CD4-positive, alpha-beta memory T cell (primary cell): ENCODE measurements at regions not wholly inside any gene's neighbourhood (a gene's known extent, or its start where the extent isn't known, plus 50 kb on each side); places are given as distances from the start of the nearest gene placed in this dataset.

ENCODE experiments used
- CTCF ChIA-PET: fragments of 350-600 bp; sonication (Branson Sonifier 250); formaldehyde crosslinking; loops from one replicate; lab custom pipeline; 2021; ENCODE audit warnings: inconsistent platforms; ENCODE audit not compliant: partially characterized antibody; lab: Charles Lee
- POLR2A ChIA-PET: fragments of 350-600 bp; sonication (Branson Sonifier 250); formaldehyde crosslinking; loops from one replicate; lab custom pipeline; 2021; ENCODE audit not compliant: partially characterized antibody; lab: Charles Lee
- DNase-seq, 5 donors: peaks; one replicate each; pipeline versions ENCODE4 v3.0.0 to v3.0.0-alpha.2; 2020 to 2022; ENCODE audit warnings: mixed read lengths in 1 of 5
- H3K27ac ChIP-seq: one replicate; pipeline ENCODE4 v1.7.0; 2013; ENCODE audit warnings: low read depth, low read length
- H3K27me3 ChIP-seq: 2 replicates; pipeline ENCODE4 v1.7.0; 2013; ENCODE audit warnings: mild to moderate bottlenecking, low read length, moderate library complexity; ENCODE audit not compliant: insufficient read depth
- H3K36me3 ChIP-seq: 2 replicates; pipeline ENCODE4 v1.7.0; 2013; ENCODE audit warnings: mild to moderate bottlenecking, low read length, moderate library complexity; ENCODE audit not compliant: insufficient read depth
- H3K4me1 ChIP-seq: 2 replicates; pipeline ENCODE4 v1.7.0; 2013; ENCODE audit warnings: mild to moderate bottlenecking, low read length, moderate library complexity; ENCODE audit not compliant: insufficient read depth
- H3K4me3 ChIP-seq, 2 donors: one replicate each; pipeline ENCODE4 v1.7.0; 2013; ENCODE audit warnings: low read length in 2 of 2, mild to moderate bottlenecking in 1 of 2
- H3K9me3 ChIP-seq, 2 donors: one replicate each; pipeline ENCODE4 v1.7.0; 2013; ENCODE audit warnings: low read length in 2 of 2, control low read depth in 1 of 2; ENCODE audit not compliant: control insufficient read depth in 1 of 2
- H3K27ac Mint-ChIP-seq, 7 donors: one replicate each; pipeline ENCODE4 v1.8.0; 2020 to 2021; ENCODE audit warnings: mixed read lengths in 7 of 7, mild to moderate bottlenecking in 6 of 7, inconsistent platforms in 3 of 7, moderate library complexity in 3 of 7
- H3K27me3 Mint-ChIP-seq, 2 donors: one replicate each; pipeline ENCODE4 v1.8.0; 2020 to 2021; ENCODE audit warnings: mixed read lengths in 2 of 2
- H3K36me3 Mint-ChIP-seq, 2 donors: one replicate each; pipeline ENCODE4 v1.8.0; 2020 to 2021; ENCODE audit warnings: mixed read lengths in 2 of 2, inconsistent platforms in 1 of 2, mild to moderate bottlenecking in 1 of 2
- H3K4me1 Mint-ChIP-seq, 4 donors: one replicate each; pipeline ENCODE4 v1.8.0; 2020 to 2021; ENCODE audit warnings: mixed read lengths in 4 of 4, mild to moderate bottlenecking in 1 of 4
- H3K4me3 Mint-ChIP-seq, 8 donors: one replicate each; pipeline ENCODE4 v1.8.0; 2020 to 2021; ENCODE audit warnings: mixed read lengths in 8 of 8, mild to moderate bottlenecking in 7 of 8, moderate library complexity in 6 of 8, inconsistent platforms in 3 of 8
- H3K9me3 Mint-ChIP-seq, 8 donors: one replicate each; pipeline ENCODE4 v1.8.0; 2020 to 2021; ENCODE audit warnings: mixed read lengths in 8 of 8, mild to moderate bottlenecking in 5 of 8, inconsistent platforms in 3 of 8, moderate library complexity in 1 of 8
- intact Hi-C: fragments of 100-400 bp; cut with micrococcal nuclease; formaldehyde crosslinking; loops from one replicate; pipeline ENCODE4 v1.15.1; 2023

DNA sequence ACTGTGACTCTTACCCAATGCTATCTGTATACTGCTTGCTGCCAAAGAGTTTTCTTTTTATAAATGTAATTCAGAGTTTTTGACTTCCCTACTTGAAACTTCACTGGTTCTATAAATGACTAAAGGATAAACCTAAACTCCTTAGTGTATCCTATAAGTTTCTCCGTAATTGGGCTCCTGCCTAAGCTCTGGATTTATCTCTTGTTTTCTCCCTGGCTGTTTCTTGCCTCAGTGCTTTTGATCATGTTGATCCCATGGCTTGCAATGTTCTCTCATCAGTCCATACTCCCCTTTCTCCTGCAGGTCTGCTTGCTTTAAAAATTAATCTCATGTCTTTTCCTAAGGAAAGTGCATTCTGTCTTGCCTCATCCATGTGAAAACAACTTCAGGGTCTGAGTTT, 1543.1 kb upstream of the IGFBP7 start:
- Histone ChIP-seq H3K9me3 (no peaks in the 10 kb centered on the region), H3K36me3 (no peaks in the 10 kb centered on the region), H3K4me3 (no peak overlapping the region), H3K4me1 (no peaks in the 10 kb centered on the region), H3K27ac (no peak overlapping the region), H3K27me3 (no peaks in the 10 kb centered on the region)
- H3K9me3 Mint-ChIP-seq, result peaks cover 5 to 29% (median 12%) of the 10 kb centered on the region in 8 donors
- H3K27ac Mint-ChIP-seq, result no peak overlapping the region
- no peak for DNase-seq
- CTCF ChIA-PET, result no interaction called here
- no peaks in the 10 kb centered on the region for H3K4me1 Mint-ChIP-seq
- H3K4me3 Mint-ChIP-seq, result no peak overlapping the region
- intact Hi-C loops, result no loop called here
- POLR2A ChIA-PET, result no interaction called here
- H3K36me3 Mint-ChIP-seq, result no peaks in the 10 kb centered on the region
- H3K27me3 Mint-ChIP-seq, result no peaks in the 10 kb centered on the region

DNA sequence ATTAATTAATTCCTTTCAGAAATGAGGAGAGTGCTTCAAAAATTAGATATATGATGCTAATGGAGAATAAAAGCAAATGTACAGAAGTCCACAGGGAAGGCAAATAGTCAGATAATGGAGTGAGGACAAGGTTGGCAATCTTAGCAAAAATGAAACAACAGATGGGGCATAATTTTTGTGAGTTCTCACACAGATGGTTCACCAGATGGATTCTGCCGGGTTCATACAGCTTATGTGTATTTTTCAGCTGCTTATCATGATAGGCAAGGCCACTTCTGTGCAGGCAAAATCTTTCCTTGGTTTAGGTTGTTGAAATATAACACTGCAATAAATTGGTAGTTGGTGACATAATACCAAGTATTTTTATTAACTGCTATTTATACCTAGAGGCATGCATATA, 1539.0 kb upstream of the IGFBP7 start:
- no peaks in the 10 kb centered on the region for H3K36me3 ChIP-seq
- Mint-ChIP-seq H3K4me3 (no peak overlapping the region), H3K36me3 (no peaks in the 10 kb centered on the region), H3K27me3 (no peaks in the 10 kb centered on the region), H3K4me1 (no peaks in the 10 kb centered on the region), H3K9me3 (peaks cover 5 to 14% (median 7%) of the 10 kb centered on the region in 8 donors), H3K27ac (no peak overlapping the region)
- no peak overlapping the region for H3K4me3 ChIP-seq
- no peak for DNase-seq
- no peak overlapping the region for H3K27ac ChIP-seq
- CTCF ChIA-PET, result no interaction called here
- no peaks in the 10 kb centered on the region for H3K4me1 ChIP-seq
- H3K27me3 ChIP-seq, result no peaks in the 10 kb centered on the region
- H3K9me3 ChIP-seq, result no peaks in the 10 kb centered on the region
- intact Hi-C loops, result no loop called here
- POLR2A ChIA-PET, result no interaction called here

DNA sequence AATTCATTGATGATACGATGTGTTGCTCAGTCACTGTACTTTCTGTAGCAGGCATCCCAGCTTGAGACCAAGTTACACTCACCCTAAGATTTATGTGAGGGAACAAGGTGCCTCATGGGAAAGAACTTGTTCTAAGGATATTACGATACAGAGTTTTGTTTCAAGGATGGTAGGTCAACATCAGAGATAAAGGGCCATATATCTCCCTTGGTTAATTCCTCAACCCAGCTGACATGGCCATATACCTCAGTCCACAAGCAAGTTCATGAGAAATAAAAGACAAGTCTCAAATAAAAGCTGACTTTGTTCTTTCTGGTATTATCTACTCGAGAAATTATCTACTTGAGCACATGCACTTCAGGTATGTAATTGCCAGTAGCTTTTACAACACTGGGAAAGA, 1535.9 kb upstream of the IGFBP7 start:
- Histone ChIP-seq H3K9me3 (no peaks in the 10 kb centered on the region), H3K4me3 (no peak overlapping the region), H3K27ac (no peak overlapping the region), H3K27me3 (no peaks in the 10 kb centered on the region), H3K36me3 (no peaks in the 10 kb centered on the region), H3K4me1 (no peaks in the 10 kb centered on the region)
- no peak overlapping the region for H3K4me3 Mint-ChIP-seq
- no peaks in the 10 kb centered on the region for H3K27me3 Mint-ChIP-seq
- CTCF ChIA-PET, result no interaction called here
- POLR2A ChIA-PET, result no interaction called here
- peaks cover 3 to 19% (median 5%) of the 10 kb centered on the region in 8 donors for H3K9me3 Mint-ChIP-seq
- no peak overlapping the region for H3K27ac Mint-ChIP-seq
- H3K36me3 Mint-ChIP-seq, result no peaks in the 10 kb centered on the region
- intact Hi-C loops, result no loop called here
- DNase-seq, result no peak
- no peaks in the 10 kb centered on the region for H3K4me1 Mint-ChIP-seq

DNA sequence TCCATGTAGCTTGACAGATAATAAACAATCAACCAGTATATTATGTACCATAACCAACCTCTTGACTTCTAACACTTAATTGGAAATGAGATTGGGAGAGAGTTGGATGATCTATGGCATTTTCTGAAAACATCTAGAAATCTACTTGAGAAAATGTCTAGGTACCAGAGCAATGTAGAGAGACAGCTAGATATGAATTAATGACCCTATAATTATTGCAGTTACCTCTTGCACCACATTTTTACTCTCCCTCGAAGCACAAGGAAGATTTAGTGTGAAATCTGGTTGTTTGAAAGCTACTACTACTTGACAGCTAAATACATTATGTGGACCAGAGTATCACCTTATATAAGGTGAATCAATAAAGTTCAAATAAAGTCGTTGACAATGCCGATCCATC, 1534.4 kb upstream of the IGFBP7 start:
- Histone ChIP-seq H3K27me3 (no peaks in the 10 kb centered on the region), H3K36me3 (no peaks in the 10 kb centered on the region), H3K4me3 (no peak overlapping the region), H3K9me3 (no peaks in the 10 kb centered on the region), H3K27ac (no peak overlapping the region), H3K4me1 (no peaks in the 10 kb centered on the region)
- Mint-ChIP-seq H3K4me3 (no peak overlapping the region), H3K36me3 (no peaks in the 10 kb centered on the region), H3K9me3 (peaks cover 0 to 24% (median 7%) of the 10 kb centered on the region in 8 donors), H3K27ac (no peak overlapping the region), H3K4me1 (no peaks in the 10 kb centered on the region), H3K27me3 (no peaks in the 10 kb centered on the region)
- POLR2A ChIA-PET, result no interaction called here
- intact Hi-C loops, result no loop called here
- CTCF ChIA-PET, result no interaction called here
- DNase-seq, result no peak

DNA sequence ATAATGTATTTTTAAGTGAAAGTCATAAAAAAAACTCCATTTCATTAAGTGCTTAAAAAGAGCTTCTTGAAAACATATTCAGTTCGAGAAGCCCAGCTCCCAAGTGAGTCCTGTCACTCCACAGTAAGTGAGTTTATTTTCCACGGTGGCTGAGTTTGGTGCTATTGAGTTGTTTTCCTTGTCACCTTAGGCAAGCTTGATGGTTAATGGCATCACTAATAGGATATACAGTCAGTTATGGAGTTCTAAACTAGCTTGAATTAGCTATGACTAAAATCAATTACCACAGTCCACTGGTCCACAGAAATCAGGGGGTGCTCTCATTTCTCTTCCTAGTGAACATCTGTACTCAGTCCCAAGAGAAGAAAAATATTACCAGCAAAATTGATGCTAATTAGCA, 1526.2 kb upstream of the IGFBP7 start:
- DNase-seq, result no peak
- Mint-ChIP-seq H3K4me1 (no peaks in the 10 kb centered on the region), H3K4me3 (no peak overlapping the region), H3K27ac (no peak overlapping the region), H3K36me3 (no peaks in the 10 kb centered on the region), H3K27me3 (no peaks in the 10 kb centered on the region), H3K9me3 (peaks cover 0 to 30% (median 9%) of the 10 kb centered on the region in 8 donors)
- Histone ChIP-seq H3K4me3 (no peak overlapping the region), H3K9me3 (no peaks in the 10 kb centered on the region), H3K27ac (no peak overlapping the region), H3K27me3 (no peaks in the 10 kb centered on the region), H3K4me1 (no peaks in the 10 kb centered on the region), H3K36me3 (no peaks in the 10 kb centered on the region)
- intact Hi-C loops, result no loop called here
- ChIA-PET CTCF (no interaction called here), POLR2A (no interaction called here)

DNA sequence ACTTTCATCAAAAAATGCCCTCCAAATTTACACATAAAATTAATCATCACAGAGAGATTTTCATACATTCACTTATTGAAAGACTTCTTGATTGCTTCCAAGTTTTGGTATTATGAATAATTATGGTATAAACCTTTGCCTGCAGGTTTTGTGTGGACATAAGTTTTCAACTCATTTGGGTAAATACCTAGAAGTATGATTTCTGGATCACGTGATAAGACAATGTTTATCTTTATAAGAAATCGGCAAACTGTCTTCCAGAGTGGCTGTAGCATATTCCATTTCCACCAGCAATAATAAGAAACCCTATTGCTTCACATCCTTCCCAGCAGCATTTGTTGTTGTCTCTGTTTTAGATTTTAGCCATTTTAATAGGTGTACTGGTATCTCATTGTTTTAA, 1507.0 kb upstream of the IGFBP7 start:
- intact Hi-C loops, result no loop called here
- Mint-ChIP-seq H3K4me1 (no peaks in the 10 kb centered on the region), H3K4me3 (no peak overlapping the region), H3K27me3 (no peaks in the 10 kb centered on the region), H3K9me3 (peaks cover 2 to 22% (median 11%) of the 10 kb centered on the region in 8 donors), H3K27ac (no peak overlapping the region), H3K36me3 (no peaks in the 10 kb centered on the region)
- Histone ChIP-seq H3K36me3 (no peaks in the 10 kb centered on the region), H3K4me1 (no peaks in the 10 kb centered on the region), H3K9me3 (no peaks in the 10 kb centered on the region), H3K27ac (no peak overlapping the region), H3K27me3 (no peaks in the 10 kb centered on the region), H3K4me3 (no peak overlapping the region)
- DNase-seq, result no peak
- CTCF ChIA-PET, result no interaction called here
- POLR2A ChIA-PET, result no interaction called here

DNA sequence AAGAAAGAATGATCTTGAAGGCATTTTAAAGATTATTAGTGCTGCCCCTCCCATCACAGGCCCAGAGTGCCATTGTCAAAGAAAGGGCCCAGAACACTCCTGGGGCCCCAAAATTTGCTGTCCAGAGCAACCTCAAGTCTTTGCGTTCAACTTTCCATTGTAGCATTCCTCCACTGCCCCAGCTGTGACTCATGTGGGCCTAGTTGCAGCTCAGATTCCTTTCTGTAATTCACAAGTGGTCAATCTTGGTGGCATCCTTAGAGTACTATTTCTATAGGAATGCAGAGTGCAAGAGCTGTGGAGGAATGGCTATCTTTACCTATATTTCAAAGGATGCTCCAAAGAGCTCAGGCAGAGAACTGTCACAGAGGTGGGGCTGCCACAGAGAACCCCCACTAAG, 1500.8 kb upstream of the IGFBP7 start:
- POLR2A ChIA-PET, result no interaction called here
- no peak overlapping the region for H3K27ac ChIP-seq
- H3K27me3 Mint-ChIP-seq, result no peaks in the 10 kb centered on the region

DNA sequence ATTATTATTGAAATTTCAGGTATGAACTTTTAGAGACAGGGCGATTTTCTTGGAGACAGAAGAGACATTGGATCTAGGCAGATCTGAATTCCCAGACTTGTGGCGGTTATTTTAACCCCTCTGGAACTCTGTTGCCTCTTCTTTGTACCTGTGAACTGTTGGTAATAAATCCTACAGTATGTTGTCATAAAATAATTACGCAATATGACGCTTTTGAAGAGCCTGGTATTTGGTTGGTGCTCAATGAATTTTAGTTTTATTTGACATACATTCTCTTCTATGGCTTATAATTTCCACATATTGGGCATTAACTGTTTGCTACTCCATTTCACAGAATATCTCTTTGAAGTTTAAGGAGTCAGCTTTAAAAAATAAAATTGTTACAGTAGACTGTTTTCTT, 1496.1 kb upstream of the IGFBP7 start:
- Histone ChIP-seq H3K27ac (no peak overlapping the region), H3K36me3 (no peaks in the 10 kb centered on the region), H3K27me3 (no peaks in the 10 kb centered on the region), H3K4me3 (no peak overlapping the region), H3K4me1 (no peaks in the 10 kb centered on the region), H3K9me3 (no peaks in the 10 kb centered on the region)
- CTCF ChIA-PET, result no interaction called here
- Mint-ChIP-seq H3K4me3 (no peak overlapping the region), H3K27ac (no peak overlapping the region), H3K27me3 (no peaks in the 10 kb centered on the region), H3K36me3 (no peaks in the 10 kb centered on the region), H3K4me1 (no peaks in the 10 kb centered on the region), H3K9me3 (peaks cover 0 to 13% (median 5%) of the 10 kb centered on the region in 8 donors)
- no peak for DNase-seq
- intact Hi-C loops, result no loop called here
- POLR2A ChIA-PET, result no interaction called here

More for the DNA sequence above, 1500.8 kb upstream of the IGFBP7 start:
- H3K36me3 Mint-ChIP-seq, result no peaks in the 10 kb centered on the region
- H3K4me1 ChIP-seq, result no peaks in the 10 kb centered on the region
- H3K36me3 ChIP-seq, result no peaks in the 10 kb centered on the region
- H3K27ac Mint-ChIP-seq, result no peak overlapping the region
- no peak overlapping the region for H3K4me3 Mint-ChIP-seq
- no peak overlapping the region for H3K4me3 ChIP-seq
- no peaks in the 10 kb centered on the region for H3K27me3 ChIP-seq
- CTCF ChIA-PET, result no interaction called here
- H3K9me3 ChIP-seq, result no peaks in the 10 kb centered on the region
- H3K4me1 Mint-ChIP-seq, result no peaks in the 10 kb centered on the region
- no peak for DNase-seq
- intact Hi-C loops, result no loop called here
- peaks cover 0 to 18% (median 3%) of the 10 kb centered on the region in 8 donors for H3K9me3 Mint-ChIP-seq
